ENCODE measurements at regions not wholly inside any gene's neighbourhood (a gene's known extent, or its start where the extent isn't known, plus 50 kb on each side); places are given as distances from the start of the nearest gene placed in this dataset.
"Not testable (repeated sequence)": the region's sequence is repeated elsewhere in the genome, so short reads cannot be mapped to it uniquely, and the experiment has no call there.

DNA sequence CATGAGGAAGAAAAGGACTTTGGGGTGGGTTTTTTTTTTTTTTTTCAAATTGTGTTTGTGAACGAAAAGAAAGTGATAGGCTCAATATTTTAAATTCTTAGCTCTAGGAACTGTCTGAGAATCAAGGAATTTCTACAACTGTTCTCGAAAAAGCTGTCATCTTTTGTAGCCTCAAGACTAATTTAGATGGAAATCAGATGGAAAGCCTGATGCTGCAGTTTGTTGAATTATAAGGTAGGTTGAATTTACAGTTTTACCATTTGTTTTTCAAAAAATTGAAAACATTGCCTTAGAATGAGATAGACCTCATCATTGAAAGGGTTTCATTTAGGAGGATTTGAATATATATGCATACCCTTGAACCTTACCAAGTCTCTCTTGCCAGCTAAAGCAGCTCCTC, 109.3 kb upstream of the TRHDE start:
- no peak for DNase-seq (ENCODE audit: low spot score)

DNA sequence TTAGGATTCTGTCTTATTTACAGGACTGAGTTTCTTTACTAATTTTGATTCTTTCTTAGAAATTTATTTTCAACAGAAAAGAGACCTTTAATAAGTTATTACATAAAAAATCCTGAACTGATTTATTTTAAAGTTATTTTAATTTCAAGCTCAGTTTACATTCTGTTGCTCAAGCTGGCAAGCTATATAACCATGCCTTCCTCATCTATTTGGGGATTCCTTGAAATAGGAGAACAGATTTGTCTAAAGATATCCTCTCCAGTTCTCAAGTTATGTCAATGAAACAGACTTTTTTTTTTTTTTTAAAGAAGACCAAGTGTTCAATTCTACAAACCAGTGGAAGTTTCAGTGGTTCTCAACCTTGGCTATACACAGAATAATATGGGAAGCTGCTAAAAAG, 103.3 kb upstream of the TRHDE start:
- no peak for DNase-seq (ENCODE audit: low spot score)

DNA sequence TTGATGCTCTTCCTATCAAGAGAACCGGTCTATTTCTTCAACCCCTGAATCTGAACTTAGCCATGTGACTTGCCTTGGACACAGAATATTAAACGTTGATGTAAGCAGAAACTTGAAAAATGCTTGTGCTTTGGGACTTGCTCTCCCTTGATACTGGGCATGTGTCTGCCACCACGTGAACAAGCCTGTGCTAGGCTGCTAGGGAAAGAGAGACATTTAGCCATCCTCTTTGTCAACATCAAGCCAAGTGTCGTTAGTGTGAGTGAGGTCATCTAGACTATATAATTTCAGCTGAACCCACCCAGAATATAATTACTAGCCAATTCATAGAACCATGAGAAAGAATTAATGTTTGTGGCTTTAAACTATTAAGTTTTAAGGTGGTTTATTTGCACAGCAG, 98.2 kb upstream of the TRHDE start:
- DNase-seq (ENCODE audit: low spot score) = no peak

DNA sequence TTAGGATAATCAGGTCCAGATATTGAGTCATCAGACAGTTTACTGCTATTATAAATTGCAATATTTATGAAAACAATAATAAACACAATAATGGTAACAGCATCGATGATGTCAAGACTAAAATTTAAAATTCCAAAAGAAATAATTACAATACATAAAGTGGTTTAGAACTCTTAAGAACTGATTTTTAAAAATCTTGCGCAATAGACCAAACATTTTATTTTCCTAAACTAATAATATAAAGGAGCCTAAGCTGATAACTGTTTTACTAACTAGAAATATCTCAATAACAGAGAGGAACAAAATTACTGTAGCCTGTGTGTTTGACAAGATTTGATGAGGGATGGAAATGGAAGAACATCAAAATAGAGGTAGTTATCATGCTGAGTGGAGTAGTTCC, 93.9 kb upstream of the TRHDE start:
- no peak for DNase-seq (ENCODE audit: low spot score)

DNA sequence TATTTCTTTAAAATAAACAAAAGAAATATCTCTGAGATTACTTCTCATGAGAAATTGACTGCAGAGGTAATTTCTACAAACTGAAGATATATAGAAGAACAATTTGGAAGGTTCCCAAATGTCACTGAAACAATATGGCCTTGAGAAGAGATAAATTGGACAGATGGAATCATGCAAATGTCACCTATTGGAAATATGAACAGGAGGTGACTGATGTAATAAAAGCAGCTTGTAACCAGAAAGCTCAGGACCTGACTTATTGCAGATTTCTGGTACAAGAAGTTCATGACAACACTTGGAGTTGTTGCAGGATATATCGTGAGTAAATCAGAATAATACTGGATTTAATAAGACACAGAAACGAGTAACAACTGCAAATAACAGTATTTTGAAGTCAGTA, 93.3 kb upstream of the TRHDE start:
- DNase-seq (ENCODE audit: low spot score) = no peak

DNA sequence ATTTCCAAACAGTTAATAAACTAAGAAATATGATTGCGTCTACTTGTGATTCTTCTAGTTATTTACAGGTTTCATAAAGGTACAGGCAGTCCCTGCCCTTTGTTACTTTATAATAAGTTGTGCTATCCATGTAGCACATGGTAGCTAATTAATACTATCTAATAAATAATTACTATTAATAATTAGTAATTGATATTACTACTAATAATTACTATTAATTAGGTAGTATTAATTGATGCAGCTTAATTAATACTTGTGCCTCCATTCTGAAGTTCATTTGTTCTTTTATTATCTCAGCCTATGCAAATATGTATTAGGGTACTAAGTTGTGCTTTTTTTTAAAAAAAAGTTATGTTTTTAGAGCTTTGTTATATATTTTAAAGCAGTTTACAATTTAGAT, 92.3 kb upstream of the TRHDE start:
- DNase-seq (ENCODE audit: low spot score) = no peak

DNA sequence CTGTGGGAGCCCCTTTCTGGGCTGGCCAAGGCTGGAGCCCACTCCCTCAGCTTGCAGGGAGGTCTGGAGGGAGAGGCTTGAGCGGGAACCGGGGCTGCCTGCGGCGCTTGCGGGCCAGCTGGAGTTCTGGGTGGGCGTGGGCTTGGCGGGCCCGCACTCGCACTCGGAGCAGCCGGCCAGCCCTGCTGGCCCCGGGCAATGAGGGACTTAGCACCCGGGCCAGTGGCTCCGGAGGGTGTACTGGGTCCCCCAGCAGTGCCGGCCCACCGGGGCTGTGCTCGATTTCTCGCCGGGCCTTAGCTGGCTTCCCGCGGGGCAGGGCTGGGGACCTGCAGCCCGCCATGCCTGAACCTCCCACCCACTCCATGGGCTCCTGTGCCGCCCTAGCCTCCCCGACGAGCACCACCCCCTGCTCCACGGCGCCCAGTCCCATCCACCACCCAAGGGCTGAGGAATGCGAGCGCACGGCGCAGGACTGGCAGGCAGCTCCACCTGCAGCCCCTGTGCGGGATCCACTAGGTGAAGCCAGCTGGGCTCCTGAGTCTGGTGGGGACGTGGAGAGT, 87.1 kb upstream of the TRHDE start:
- not testable (repeated sequence) for DNase-seq (ENCODE audit: low spot score)

DNA sequence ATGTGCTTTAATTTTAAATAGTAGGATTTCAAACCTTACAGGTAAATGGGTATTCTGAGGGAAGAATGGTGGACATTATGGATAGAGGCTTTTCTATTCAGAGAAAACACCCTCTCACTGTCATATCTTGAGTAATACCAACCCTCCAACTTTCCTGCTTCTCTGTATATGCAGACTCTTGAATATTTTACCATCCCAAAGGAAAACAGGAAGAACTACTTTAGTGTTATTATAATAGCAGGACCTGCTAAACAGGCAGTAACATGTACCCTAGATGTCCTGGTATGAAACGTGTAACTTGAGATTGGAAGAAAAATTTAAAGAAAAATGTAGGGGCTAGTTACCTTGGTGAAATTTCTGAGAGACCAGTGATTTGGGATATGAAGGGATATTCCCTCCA, 82.9 kb upstream of the TRHDE start:
- no peak for DNase-seq (ENCODE audit: low spot score)

DNA sequence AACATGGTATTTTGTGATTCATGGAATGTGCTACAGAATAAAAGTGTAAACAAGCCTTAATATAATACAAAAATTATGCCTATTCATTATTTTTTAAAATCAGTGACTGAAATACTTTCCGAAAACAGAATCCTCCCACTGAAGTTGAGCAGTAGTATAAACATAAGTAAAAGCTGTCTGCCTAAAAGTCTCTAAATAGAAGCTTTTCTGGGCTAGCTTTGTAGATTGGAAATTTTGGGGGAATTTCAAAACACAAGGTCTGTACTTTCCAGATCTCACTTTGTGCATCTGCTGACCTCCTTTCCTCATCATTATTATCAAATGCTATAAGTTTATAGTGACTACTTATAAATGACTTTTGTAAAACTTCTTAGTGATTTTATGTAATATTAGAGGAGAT, 80.4 kb upstream of the TRHDE start:
- DNase-seq (ENCODE audit: low spot score) = no peak

DNA sequence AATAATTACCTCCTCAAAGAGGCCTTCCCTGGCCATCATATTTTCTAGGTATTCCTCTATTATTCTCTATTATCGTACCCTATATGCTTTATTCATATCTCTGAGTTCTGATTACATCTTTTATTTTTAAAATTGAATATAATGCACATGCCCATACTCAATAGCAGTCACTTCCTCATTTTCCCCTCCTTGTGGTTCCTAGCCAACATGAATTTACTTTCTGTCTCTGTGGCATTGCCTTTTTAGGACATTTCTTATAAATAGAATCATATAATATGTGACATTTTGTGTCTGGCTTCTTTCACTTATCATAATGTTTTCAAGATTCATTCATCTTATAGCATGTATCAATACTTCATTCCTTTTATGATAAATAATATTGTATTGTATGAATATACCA, 74.4 kb upstream of the TRHDE start:
- no peak for DNase-seq (ENCODE audit: low spot score)

DNA sequence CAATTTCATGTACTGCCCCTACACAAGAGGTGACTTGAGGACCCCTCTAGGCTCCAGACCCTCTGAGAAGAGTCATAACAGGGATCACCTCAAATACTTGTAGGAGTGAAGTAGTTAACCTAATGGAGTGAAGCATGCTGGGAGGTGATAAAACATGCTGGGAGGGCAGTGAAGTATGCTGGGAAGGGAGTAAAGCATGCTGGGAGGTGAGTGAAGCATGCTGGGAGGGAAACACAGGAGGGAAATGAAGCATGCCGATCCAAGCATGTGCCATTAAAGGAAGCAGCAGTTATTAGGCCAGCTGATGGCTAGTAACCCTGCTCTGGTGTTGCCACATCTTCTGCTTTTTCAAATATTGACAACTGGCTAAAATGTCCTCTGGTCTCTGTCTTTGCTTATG, 70.7 kb upstream of the TRHDE start:
- DNase-seq (ENCODE audit: low spot score) = no peak

DNA sequence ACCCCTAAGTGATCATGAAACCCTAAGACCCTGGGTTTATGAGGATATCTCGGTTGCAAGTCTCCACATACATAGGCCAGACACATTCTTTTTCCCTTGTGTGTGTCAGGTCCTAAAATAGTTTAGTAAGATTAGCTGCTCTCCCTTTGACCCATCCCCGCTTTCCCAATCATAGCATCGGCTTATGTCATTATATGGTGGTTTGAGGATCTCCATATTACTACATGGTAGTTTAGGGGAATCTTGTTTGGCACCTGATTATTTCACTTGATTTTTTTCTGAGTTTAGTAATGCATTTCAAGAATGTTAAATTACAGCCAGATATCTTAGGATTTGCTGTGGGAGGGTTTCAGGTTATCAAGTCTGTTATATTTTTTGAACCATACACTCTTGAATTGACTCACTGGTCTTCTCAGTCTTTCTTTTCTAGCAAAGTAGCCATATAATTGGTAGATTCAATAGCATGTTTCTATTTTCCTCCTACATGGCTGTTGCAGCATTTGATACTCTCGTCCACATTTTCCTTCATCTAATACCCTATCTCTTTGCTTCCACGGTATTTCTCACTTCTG, 68.3 kb upstream of the TRHDE start:
- no peak for DNase-seq (ENCODE audit: low spot score)

DNA sequence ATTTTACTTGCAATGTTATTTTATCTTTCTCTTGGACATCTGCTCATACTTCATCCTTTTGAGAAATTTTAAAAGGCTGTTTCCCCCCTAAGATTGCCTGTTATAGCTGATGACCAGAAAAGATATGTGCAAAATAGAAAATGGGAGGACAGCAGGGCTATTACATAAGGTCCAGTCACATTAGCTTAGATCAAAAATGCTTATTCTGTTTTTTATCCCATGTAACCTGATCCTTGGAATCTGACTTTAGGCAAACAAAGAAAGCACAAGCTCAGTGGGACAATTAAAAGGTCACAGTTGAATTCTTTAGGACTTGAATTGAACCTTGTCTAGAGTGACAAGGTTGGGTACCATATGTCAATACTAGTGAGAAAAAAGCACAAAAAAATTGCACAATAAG, 65.1 kb upstream of the TRHDE start:
- DNase-seq (ENCODE audit: low spot score) = no peak

DNA sequence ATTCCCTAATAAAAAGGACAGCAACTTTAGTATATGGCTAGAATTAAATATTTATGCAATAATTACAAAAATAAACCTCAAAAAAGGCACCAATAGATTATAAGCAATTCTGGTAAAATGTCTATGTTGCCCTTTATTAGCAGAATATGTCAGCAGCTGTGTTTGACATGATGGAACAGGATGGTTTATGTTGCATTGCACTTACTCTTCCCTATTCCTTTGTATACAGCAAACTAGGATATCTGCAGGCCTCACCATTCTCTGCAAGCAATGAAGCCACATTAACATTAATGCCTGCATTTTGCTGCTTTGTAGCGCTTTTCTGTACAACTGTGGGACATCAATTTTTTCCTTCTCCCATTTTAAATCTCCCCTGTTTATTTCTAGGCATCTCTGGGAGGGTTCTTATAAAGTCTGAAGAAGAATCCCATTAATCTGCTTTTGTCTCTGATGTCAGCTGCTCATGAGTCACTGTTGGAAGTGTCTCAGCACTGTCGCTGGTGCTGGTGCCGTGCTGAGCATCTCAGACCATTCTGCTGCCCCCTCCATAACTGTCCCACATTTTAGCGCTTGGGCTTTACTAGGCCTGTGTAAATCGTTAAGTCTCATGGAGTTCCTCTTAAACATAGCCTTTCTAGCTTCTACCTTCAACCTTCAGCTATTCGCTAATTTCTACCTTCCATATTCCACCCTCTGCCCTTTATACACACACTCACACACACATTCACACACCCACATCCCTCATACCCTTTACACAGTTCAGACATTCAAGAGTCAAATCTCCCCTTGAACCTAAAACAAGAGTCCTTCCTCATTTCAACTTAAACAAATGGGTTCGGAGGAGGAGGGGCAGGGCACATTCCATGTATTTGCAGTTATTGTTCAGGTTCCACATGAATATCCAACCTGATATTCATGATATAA, 64.4 kb upstream of the TRHDE start:
- peak; percentile 13 for DNase-seq (ENCODE audit: low spot score)

DNA sequence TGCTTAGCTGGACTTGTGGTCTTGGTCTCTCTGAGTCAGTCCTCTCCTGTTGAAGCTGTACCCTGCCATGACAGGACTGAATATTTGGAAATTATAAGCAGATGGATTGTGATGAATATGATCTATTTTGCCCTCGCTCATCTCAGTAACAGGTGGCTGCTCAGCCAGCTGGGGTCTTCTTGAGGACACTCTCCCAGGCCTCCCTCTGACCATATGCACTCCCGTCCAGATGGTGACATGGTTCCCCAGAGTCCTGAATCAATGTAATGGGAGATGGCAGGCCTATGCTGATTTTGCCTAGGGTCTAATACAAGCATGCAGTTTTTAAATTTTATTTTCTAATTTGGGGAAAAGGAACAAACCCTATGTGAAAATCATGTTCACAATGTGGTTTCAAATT, 63.1 kb upstream of the TRHDE start:
- DNase-seq (ENCODE audit: low spot score) = no peak

DNA sequence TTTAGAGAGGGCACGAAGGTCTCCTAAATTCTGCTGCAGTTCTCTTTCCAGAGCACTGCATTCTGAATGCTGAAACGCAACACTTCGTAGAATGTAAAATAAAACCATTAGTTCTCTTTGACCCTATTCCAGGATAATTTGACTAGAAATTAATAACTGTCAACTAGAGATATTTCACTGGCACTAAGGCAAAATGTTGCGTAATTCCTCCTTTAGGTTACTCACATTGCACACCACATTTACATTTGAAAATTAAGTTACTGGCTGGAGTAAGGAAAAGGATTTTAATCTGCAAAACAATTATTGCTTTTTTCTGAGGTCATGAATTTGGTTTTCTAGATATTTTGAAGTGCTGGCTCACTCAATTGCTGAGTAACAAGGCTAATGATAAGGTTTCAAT, 58.0 kb upstream of the TRHDE start:
- no peak for DNase-seq (ENCODE audit: low spot score)

DNA sequence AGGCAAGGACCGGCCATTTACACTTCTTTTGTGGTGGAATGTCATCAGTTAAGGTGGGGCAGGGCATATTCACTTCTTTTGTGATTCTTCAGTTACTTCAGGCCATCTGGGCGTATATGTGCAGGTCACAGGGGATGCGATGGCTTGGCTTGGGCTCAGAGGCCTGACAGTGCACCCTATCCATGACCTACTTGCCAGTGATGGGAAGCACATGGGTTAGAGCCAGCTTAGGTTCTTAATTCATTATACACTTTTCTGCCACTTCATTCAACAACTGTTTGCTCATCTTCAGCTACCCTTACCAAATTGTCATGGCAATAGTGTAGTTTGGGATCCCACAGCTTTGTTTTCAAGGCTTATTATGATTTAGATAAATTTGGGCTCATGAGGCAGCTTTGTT, 56.9 kb upstream of the TRHDE start:
- DNase-seq (ENCODE audit: low spot score) = not testable (repeated sequence)

DNA sequence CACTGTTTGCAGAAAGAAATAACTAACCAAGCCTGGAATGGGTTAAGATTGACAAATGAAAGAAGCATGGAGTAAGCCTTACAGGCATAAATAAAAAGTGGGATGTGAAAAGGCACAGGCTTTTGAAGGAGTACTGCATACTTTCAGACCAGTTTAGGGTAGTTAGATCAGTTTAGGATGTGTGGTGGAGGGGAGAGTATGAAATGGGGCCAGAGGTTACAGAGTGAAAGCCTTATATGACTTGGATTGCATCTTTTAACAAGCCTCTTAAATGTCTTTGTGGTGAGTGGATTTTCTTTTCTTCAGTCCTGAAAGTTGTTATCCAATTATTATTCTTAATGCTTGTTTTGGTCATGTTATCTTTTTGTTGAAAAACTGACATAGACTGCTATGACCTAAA, 52.2 kb upstream of the TRHDE start:
- no peak for DNase-seq (ENCODE audit: low spot score)
